GM12873 (cell line): ENCODE measurements at regions not wholly inside any gene's neighbourhood (a gene's known extent, or its start where the extent isn't known, plus 50 kb on each side); places are given as distances from the start of the nearest gene placed in this dataset.

Experiments used
- CTCF ChIP-seq: IDR thresholded peaks from 2 replicates; pipeline ENCODE4 v1.5.1; 2012; ENCODE audit warnings: low read depth, mild to moderate bottlenecking, moderate library complexity, low read length, control low read depth; ENCODE audit not compliant: insufficient read depth; ENCODE audit errors: missing control alignments

- TF ChIP-seq CTCF: no peak
Measured at GRCh38 chr9:80351612-80352011, 779.8 kb downstream of the TLE4 start.

GRCh38 chr9:80326105-80326504 is 754.3 kb downstream of the TLE4 start:
- TF ChIP-seq CTCF: no peak

GRCh38 chr9:80320916-80321315 is 749.2 kb downstream of the TLE4 start:
- no peak for TF ChIP-seq CTCF

- TF ChIP-seq CTCF: no peak
Measured at GRCh38 chr9:80320480-80320879, 748.7 kb downstream of the TLE4 start.

- TF ChIP-seq CTCF: no peak
Measured at GRCh38 chr9:80305136-80305535, 733.4 kb downstream of the TLE4 start.

- TF ChIP-seq CTCF: no peak
Measured at GRCh38 chr9:80294955-80295354, 723.2 kb downstream of the TLE4 start.

- TF ChIP-seq CTCF: no peak
Measured at GRCh38 chr9:80294318-80294717, 722.6 kb downstream of the TLE4 start.
